Upper lobe of right lung (tissue), 1 donor: ENCODE measurements at regions not wholly inside any gene's neighbourhood (a gene's known extent, or its start where the extent isn't known, plus 50 kb on each side); places are given as distances from the start of the nearest gene placed in this dataset.
"Not testable (repeated sequence)": the region's sequence is repeated elsewhere in the genome, so short reads cannot be mapped to it uniquely, and the experiment has no call there.

ENCODE experiments used
- ATAC-seq: fragments of 200-7000 bp; cut with Tn5 transposase; one replicate; pipeline ENCODE4 v1.9.1; 2020; ENCODE audit warnings: mild to moderate bottlenecking, moderate library complexity
- DNase-seq: peaks from one replicate; pipeline ENCODE4 v3.0.0-alpha.2; 2020
- H3K27ac ChIP-seq: fragments of 200-600 bp; one replicate; pipeline ENCODE4 v1.8.0; 2022
- H3K27me3 ChIP-seq: fragments of 200-600 bp; one replicate; pipeline ENCODE4 v1.8.0; 2022; ENCODE audit warnings: mild to moderate bottlenecking
- H3K36me3 ChIP-seq: fragments of 200-600 bp; one replicate; pipeline ENCODE4 v1.8.0; 2022
- H3K4me1 ChIP-seq: fragments of 200-600 bp; one replicate; pipeline ENCODE4 v1.8.0; 2022
- H3K4me3 ChIP-seq: fragments of 200-600 bp; one replicate; pipeline ENCODE4 v1.8.0; 2022; ENCODE audit warnings: mild to moderate bottlenecking
- H3K9me3 ChIP-seq: fragments of 200-600 bp; one replicate; pipeline ENCODE4 v1.8.0; 2022
- intact Hi-C: fragments of 100-400 bp; cut with DNase I; formaldehyde crosslinking; loops from one replicate; pipeline ENCODE4 v1.11.0; 2022
- TF ChIP-seq, protein P1 (sequence below): fragments of 200-600 bp; IDR thresholded peaks from one replicate; pipeline ENCODE4 v1.8.0; 2022; ENCODE audit warnings: antibody characterized with exemption
- donor health status: DM: no; HTN: yes; CAD: no; lungs with severe emphysema.

DNA sequence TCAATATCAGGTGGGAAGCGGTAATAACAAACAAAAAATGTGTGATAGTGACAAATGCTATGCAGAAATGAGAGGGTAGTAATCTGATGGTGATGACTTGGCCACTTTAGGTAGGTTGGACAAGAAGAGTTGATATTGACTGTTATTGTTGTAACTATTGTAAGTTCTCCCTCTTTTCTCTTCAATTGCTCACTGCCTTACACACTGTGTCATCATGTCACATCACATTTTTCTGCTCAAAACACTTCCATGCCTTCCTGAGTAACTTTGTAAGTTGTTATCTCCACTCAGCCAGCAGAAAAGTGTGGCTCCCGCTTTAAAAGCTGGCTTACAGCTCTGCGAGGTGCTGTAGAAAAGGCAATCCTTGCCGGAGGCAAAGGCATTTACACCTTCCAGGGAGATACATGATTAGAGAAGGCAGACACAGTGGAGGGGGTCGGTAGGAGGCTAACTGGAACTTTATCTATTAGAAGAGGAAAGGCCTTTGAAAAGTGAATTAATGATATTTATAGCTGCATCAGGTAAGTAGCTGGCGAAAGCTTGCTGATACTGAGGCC lies 85.2 kb upstream of the CLINT1 start:
- no peaks in the 10 kb centered on the region for H3K4me1 ChIP-seq
- intact Hi-C loops, result no loop called here
- no peak overlapping the region for H3K4me3 ChIP-seq
- DNase-seq (no peak), ATAC-seq (no peak)
- TF ChIP-seq, protein P1, sequence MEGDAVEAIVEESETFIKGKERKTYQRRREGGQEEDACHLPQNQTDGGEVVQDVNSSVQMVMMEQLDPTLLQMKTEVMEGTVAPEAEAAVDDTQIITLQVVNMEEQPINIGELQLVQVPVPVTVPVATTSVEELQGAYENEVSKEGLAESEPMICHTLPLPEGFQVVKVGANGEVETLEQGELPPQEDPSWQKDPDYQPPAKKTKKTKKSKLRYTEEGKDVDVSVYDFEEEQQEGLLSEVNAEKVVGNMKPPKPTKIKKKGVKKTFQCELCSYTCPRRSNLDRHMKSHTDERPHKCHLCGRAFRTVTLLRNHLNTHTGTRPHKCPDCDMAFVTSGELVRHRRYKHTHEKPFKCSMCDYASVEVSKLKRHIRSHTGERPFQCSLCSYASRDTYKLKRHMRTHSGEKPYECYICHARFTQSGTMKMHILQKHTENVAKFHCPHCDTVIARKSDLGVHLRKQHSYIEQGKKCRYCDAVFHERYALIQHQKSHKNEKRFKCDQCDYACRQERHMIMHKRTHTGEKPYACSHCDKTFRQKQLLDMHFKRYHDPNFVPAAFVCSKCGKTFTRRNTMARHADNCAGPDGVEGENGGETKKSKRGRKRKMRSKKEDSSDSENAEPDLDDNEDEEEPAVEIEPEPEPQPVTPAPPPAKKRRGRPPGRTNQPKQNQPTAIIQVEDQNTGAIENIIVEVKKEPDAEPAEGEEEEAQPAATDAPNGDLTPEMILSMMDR, result no peak
- no peaks in the 10 kb centered on the region for H3K36me3 ChIP-seq
- H3K27me3 ChIP-seq, result no peaks in the 10 kb centered on the region
- H3K9me3 ChIP-seq, result no peaks in the 10 kb centered on the region
- no peak overlapping the region for H3K27ac ChIP-seq

DNA sequence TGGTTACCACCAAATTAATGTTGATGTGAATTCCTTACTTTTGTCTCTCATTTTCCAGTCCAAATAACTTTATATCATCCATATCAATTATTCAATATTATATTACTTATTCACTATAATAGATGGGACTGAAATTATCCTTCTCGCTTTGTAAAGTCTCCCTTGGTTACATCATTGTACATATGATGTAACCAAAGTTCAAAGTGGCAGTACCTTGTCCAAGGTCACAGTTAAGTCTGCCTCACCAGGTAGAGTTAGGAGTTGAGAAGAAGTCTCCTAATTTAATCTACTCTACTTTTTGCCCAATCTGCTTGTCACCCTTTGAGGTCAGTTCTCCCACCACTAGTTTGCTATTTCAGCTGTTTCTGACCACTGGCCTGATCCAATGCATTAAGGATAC lies 83.7 kb upstream of the CLINT1 start:
- TF ChIP-seq, protein P1, result no peak
- Histone ChIP-seq H3K4me3 (no peak overlapping the region), H3K27me3 (no peaks in the 10 kb centered on the region), H3K4me1 (no peaks in the 10 kb centered on the region), H3K27ac (no peak overlapping the region), H3K9me3 (no peaks in the 10 kb centered on the region), H3K36me3 (no peaks in the 10 kb centered on the region)
- intact Hi-C loops, result no loop called here
- DNase-seq, result no peak
- ATAC-seq, result no peak

DNA sequence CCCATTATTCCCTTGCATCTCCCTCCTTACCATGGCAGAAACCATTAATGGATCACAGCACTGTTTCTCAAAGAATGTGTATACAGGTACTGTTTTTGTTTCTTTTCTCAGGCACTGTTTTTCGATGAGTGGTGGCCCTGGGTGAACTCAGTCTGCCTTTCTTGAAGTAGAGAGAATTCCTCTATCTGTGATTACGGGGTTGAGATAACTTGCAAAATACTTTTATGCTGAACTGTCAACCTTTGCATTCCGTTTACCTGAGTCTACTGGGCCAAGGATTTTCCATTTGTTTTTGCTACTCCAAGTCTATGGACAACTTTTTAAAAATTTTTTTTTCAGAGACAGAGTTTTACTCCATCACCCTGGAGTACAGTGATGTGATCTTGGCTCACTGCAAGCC lies 82.7 kb upstream of the CLINT1 start:
- Histone ChIP-seq H3K4me1 (no peaks in the 10 kb centered on the region), H3K27me3 (no peaks in the 10 kb centered on the region), H3K4me3 (no peak overlapping the region), H3K36me3 (no peaks in the 10 kb centered on the region), H3K27ac (no peak overlapping the region), H3K9me3 (no peaks in the 10 kb centered on the region)
- ATAC-seq, result no peak
- TF ChIP-seq, protein P1, result no peak
- intact Hi-C loops, result no loop called here
- DNase-seq, result no peak

DNA sequence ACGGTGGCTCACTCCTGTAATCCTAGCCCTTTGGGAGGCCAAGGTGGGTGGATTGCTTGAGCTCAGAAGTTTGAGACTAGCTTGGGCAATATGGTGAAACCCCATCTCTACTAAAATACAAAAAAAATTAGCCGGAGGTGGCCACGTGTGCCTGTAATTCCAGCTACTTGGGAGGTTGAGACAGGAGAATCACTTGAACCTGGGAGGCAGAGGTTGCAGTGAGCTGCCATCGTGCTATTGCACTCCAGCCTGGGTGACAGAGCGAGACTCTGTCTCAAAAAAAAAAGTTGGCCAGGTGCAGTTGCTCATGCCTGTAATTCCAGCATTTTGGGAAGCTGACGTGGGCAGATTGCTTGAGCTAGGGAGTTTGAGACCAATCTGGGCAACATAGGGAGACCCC lies 79.2 kb upstream of the CLINT1 start:
- DNase-seq, H3K9me3 ChIP-seq, H3K27me3 ChIP-seq, H3K36me3 ChIP-seq, H3K4me1 ChIP-seq, intact Hi-C loops, ATAC-seq, H3K27ac ChIP-seq, H3K4me3 ChIP-seq: not testable (repeated sequence)

DNA sequence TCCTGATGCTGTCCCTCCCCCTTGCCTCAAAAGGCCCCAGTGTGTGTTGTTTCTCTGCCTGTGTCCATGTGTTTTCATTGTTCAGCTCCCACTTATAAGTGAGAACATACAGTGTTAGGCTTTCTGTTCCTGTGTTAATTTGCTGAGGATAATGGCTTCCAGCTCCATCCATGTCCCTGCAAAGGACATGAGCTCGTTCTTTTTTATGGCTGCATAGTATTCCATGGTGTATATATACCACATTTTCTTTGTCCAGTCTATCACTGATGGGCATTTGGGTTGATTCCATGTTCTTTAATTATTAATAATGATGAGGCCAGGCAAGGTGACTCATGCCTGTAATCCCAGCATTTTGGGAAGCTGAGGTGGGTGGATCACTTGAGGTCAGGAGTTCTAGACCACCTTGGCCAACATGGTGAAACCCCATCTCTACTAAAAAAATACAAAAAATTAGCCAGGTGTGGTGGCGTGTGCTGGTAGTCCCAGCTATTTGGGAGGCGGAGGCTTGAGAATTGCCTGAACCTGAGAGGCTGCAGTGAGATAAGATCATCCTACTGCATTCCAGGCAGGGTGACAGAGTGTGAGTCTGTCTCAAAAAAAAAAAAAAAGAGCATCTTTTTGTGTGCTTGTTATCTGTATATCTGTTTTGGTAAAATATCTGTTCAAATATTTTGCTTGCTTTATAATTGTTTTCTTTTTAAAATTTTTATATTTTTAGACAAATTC lies 78.0 kb upstream of the CLINT1 start:
- H3K4me1 ChIP-seq, ATAC-seq, DNase-seq, intact Hi-C loops, H3K36me3 ChIP-seq, H3K27ac ChIP-seq, H3K27me3 ChIP-seq, H3K4me3 ChIP-seq, H3K9me3 ChIP-seq: not testable (repeated sequence)

DNA sequence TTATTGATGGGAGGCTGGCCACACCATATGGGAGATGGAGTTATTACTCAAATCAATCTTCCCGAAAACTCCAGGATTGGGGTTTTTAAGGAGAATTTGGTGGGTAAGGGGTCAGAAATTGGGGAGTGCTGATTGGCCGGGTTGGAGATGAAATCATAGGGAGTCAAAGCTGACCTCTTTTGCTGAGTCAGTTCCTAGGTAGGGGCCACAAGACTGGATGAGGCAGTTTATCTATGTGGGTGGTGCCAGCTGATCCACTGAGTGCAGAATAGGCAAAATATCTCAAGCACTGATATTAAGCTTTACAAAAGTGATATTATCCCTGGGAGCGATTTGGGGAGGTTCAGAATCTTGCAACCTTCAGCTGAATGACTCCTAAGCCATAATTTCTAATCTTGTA lies 75.7 kb upstream of the CLINT1 start:
- Histone ChIP-seq H3K36me3 (no peaks in the 10 kb centered on the region), H3K27ac (no peak overlapping the region), H3K4me1 (no peaks in the 10 kb centered on the region), H3K4me3 (no peak overlapping the region), H3K27me3 (no peaks in the 10 kb centered on the region), H3K9me3 (peaks cover 5% of the 10 kb centered on the region)
- TF ChIP-seq, protein P1, result no peak
- intact Hi-C loops, result no loop called here
- DNase-seq, result no peak
- no peak for ATAC-seq
